Tibial nerve (tissue), 4 donors: ENCODE measurements at regions not wholly inside any gene's neighbourhood (a gene's known extent, or its start where the extent isn't known, plus 50 kb on each side); places are given as distances from the start of the nearest gene placed in this dataset.

Experiments used
- DNase-seq, 2 donors: peaks; one replicate each; pipeline ENCODE4 v3.0.0-alpha.2; 2019; ENCODE audit warnings: low spot score in 2 of 2
- H3K27ac ChIP-seq, 4 donors: fragments of 200-600 bp; sonication (generic) in 3 of 4; one replicate each; pipeline ENCODE4 v1.5.1; 2017 to 2019; ENCODE audit warnings: mild to moderate bottlenecking in 1 of 4
- H3K27me3 ChIP-seq, 2 donors: fragments of 200-600 bp; sonication (generic) in 1 of 2; one replicate each; pipeline versions ENCODE4 v1.5.1 to v1.6.0; 2017 to 2019
- H3K36me3 ChIP-seq, 3 donors: fragments of 200-600 bp; sonication (generic); one replicate each; pipeline ENCODE4 v1.5.1; 2018 to 2019
- H3K4me1 ChIP-seq, 4 donors: fragments of 200-600 bp; sonication (generic) in 3 of 4; one replicate each; pipeline ENCODE4 v1.5.1; 2017 to 2019
- H3K4me3 ChIP-seq, 4 donors: fragments of 200-600 bp; sonication (generic) in 3 of 4; one replicate each; pipeline ENCODE4 v1.5.1; 2017 to 2019; ENCODE audit warnings: mild to moderate bottlenecking in 1 of 4, moderate library complexity in 1 of 4
- H3K9me3 ChIP-seq, 4 donors: fragments of 200-600 bp; sonication (generic) in 3 of 4; one replicate each; pipeline ENCODE4 v1.5.1; 2017 to 2019
- CTCF ChIP-seq, 5 experiments: fragments of 200-600 bp in 3 of 5; fragments of 450-650 bp in 2 of 5; sonication (generic) in 3 of 5; IDR thresholded peaks; one replicate each; pipeline ENCODE4 v1.5.1; 2016 to 2019; ENCODE audit warnings: antibody characterized with exemption in 5 of 5, mild to moderate bottlenecking in 3 of 5, moderate library complexity in 2 of 5
- EP300 ChIP-seq, 2 donors: sonication (generic); formaldehyde crosslinking; IDR thresholded peaks; one replicate each; pipeline ENCODE4 v1.6.1; 2017; ENCODE audit warnings: antibody characterized with exemption in 2 of 2, mild to moderate bottlenecking in 1 of 2
- POLR2A ChIP-seq, 2 donors: fragments of 450-650 bp; IDR thresholded peaks; one replicate each; pipeline ENCODE4 v1.6.1; 2017; ENCODE audit warnings: antibody characterized with exemption in 2 of 2, mild to moderate bottlenecking in 2 of 2, moderate library complexity in 2 of 2
- WGBS, 2 donors: methylation state at CpG; one replicate each; pipeline ENCODE4 v1.1.5; 2018; 5-methylcytosine and 5-hydroxymethylcytosine counted together

- WGBS, 2 donors: 16 to 23% methylated on average over 4 of the region's 4 CpGs
Observed at GRCh38 chr16:17951378-17951777, 385.2 kb downstream of the NPIPA8 start.

GRCh38 chr16:17949982-17950250, 386.6 kb downstream of the NPIPA8 start:
- Histone ChIP-seq H3K27me3 (no peaks in the 10 kb centered on the region), H3K36me3 (no peaks in the 10 kb centered on the region), H3K4me1 (peaks cover 0 to 12% (median 0%) of the 10 kb centered on the region in 4 donors), H3K27ac (no peak overlapping the region), H3K9me3 (no peaks in the 10 kb centered on the region), H3K4me3 (no peak overlapping the region)
- WGBS, 2 donors: 43 to 48% methylated on average over 4 of the region's 4 CpGs
- DNase-seq: no peak
- TF ChIP-seq POLR2A (IDR thresholded peaks at IDR 0.05): no peak

More at GRCh38 chr16:17951378-17951777, 385.2 kb downstream of the NPIPA8 start:
- DNase-seq: no peak
- Histone ChIP-seq H3K27me3 (no peaks in the 10 kb centered on the region), H3K4me1 (peaks cover 0 to 12% (median 0%) of the 10 kb centered on the region in 4 donors), H3K27ac (no peak overlapping the region), H3K4me3 (no peak overlapping the region), H3K36me3 (no peaks in the 10 kb centered on the region), H3K9me3 (no peaks in the 10 kb centered on the region)
- no peak for TF ChIP-seq CTCF (IDR thresholded peaks at IDR 0.05)
- no peak for TF ChIP-seq EP300 (IDR thresholded peaks at IDR 0.05)
- no peak for TF ChIP-seq POLR2A (IDR thresholded peaks at IDR 0.05)

DNA sequence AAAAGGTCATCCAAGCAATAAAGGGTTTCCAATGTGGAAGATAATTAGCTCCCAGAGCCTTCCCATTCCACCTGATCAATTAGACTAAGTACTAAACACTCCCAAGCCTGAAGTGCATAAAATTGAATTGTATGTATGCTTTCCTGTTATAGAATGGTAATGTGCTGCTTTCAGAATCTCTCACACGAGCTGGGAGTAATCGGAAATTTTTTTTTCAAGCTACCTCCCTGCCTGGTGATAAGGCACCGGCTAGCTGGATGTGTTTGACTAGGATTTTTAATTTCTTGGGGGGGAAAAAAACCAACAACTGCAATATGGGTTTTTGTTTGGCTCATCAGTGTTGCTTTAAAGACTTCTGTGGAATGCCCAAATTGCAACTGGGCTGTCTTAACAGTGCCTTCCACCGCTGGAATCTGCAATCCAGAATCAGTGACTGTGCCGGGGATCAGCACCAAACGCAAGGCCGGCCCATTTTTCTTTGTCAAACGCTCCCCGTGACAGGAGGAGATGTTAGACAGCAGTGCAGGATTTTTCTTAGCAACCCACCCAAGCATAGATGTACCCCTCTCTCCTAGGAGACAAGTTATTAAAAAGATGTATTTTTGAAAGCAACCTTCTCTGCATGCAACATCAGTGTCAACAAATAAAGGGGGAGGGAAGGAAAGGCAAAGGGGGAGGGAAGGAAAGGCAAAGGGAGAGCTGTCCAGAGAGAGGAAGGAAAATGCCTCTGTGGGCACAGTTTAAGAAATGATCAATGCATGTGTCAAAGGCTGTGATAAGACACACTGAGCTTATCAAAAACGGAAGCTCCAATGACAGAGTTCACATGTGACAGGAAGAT, 387.2 kb downstream of the NPIPA8 start:
- DNase-seq: no peak
- H3K27ac ChIP-seq: no peak overlapping the region
- H3K4me1 ChIP-seq: peaks cover 0 to 12% (median 0%) of the 10 kb centered on the region in 4 donors
- H3K9me3 ChIP-seq: no peaks in the 10 kb centered on the region
- H3K4me3 ChIP-seq: no peak overlapping the region
- no peak for TF ChIP-seq POLR2A (IDR thresholded peaks at IDR 0.05)
- H3K27me3 ChIP-seq: no peaks in the 10 kb centered on the region
- WGBS, 2 donors: 21% methylated on average over 10 of the region's 10 CpGs
- H3K36me3 ChIP-seq: no peaks in the 10 kb centered on the region

GRCh38 chr16:17947637-17948036, 388.9 kb downstream of the NPIPA8 start:
- H3K4me3 ChIP-seq: no peak overlapping the region
- no peak for DNase-seq
- peaks cover 0 to 12% (median 0%) of the 10 kb centered on the region in 4 donors for H3K4me1 ChIP-seq
- TF ChIP-seq CTCF (IDR thresholded peaks at IDR 0.05) (no peak), EP300 (IDR thresholded peaks at IDR 0.05) (no peak), POLR2A (IDR thresholded peaks at IDR 0.05) (no peak)
- no peaks in the 10 kb centered on the region for H3K36me3 ChIP-seq
- H3K27me3 ChIP-seq: no peaks in the 10 kb centered on the region
- WGBS, 2 donors: 94 to 96% methylated on average over 3 of the region's 3 CpGs
- H3K9me3 ChIP-seq: no peaks in the 10 kb centered on the region
- no peak overlapping the region for H3K27ac ChIP-seq

DNA sequence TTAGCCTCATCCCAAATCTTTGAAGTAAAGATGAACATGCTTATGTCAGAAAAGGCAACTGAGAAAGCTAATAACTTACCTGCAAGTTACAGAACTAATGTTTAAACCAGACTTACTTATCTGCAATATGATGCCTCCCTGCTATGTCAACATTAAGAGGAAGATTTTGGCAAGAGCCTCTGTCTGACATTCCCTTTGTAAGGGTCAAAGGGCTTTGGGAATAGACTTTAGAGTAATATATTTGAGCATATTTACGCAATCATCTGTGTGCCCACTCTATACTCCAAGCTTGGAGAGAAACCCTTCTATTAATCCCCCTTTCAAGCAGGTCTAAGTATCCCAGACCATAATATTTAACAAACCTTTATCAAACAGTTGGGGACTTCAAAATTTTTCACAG, 389.4 kb downstream of the NPIPA8 start:
- 81 to 96% methylated on average over 1 of the region's 1 CpG for WGBS, 2 donors
- Histone ChIP-seq H3K4me3 (no peak overlapping the region), H3K27ac (no peak overlapping the region), H3K4me1 (peaks cover 0 to 12% (median 0%) of the 10 kb centered on the region in 4 donors), H3K36me3 (no peaks in the 10 kb centered on the region), H3K9me3 (no peaks in the 10 kb centered on the region), H3K27me3 (no peaks in the 10 kb centered on the region)
- DNase-seq: no peak
- no peak for TF ChIP-seq POLR2A (IDR thresholded peaks at IDR 0.05)

DNA sequence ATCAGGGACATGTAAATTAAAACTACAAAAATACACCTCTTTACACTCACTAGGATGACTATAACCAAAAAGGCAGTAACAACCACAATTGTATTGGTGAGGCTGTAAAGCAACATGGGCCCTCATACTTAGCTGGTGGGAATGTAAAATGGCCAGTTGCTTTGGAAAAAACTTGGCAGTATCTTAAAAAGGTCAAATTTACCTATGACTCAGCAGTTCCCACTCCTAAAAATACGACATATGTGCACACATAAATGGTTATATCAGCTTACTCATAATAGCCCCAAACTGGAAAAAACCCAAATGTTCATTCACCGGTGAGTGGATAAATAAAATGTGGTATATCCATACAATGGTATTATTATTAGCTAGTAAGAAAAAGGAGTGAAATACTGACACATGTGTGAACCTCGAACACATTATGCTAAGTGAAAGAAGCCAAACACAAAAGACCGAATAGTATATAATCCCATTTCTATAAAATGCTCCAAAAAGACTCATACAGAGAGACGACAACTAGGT, 391.4 kb downstream of the NPIPA8 start:
- Histone ChIP-seq H3K9me3 (no peaks in the 10 kb centered on the region), H3K36me3 (no peaks in the 10 kb centered on the region), H3K4me3 (no peak overlapping the region), H3K27me3 (no peaks in the 10 kb centered on the region), H3K4me1 (peaks cover 0 to 7% (median 0%) of the 10 kb centered on the region in 4 donors), H3K27ac (no peak overlapping the region)
- DNase-seq: no peak
- 75 to 76% methylated on average over 5 of the region's 5 CpGs for WGBS, 2 donors
- TF ChIP-seq POLR2A (IDR thresholded peaks at IDR 0.05): no peak
- no peak for TF ChIP-seq CTCF (IDR thresholded peaks at IDR 0.05)
- no peak for TF ChIP-seq EP300 (IDR thresholded peaks at IDR 0.05)
